Spleen (tissue), 7 donors: ENCODE measurements at regions not wholly inside any gene's neighbourhood (a gene's known extent, or its start where the extent isn't known, plus 50 kb on each side); places are given as distances from the start of the nearest gene placed in this dataset.

ENCODE experiments used
- CTCF ChIP-seq, 11 experiments: fragments of 200-600 bp in 7 of 11; fragments of 450-650 bp in 4 of 11; sonication (generic) in 4 of 11; IDR thresholded peaks in 8 of 11; conservative IDR thresholded peaks in 3 of 11; 1 replicate in 7 of 11; 2 replicates in 4 of 11; pipeline versions ENCODE4 v1.4.0 to v1.8.0; 2016 to 2021; ENCODE audit warnings: antibody characterized with exemption in 11 of 11, inconsistent platforms in 4 of 11, mild to moderate bottlenecking in 1 of 11
- POLR2A ChIP-seq, 3 donors: fragments of 450-650 bp; IDR thresholded peaks; one replicate each; pipeline ENCODE4 v1.5.1; 2017; ENCODE audit warnings: antibody characterized with exemption in 3 of 3, mild to moderate bottlenecking in 1 of 3
- POLR2AphosphoS5 ChIP-seq, 3 donors: sonication (generic); formaldehyde crosslinking; IDR thresholded peaks; one replicate each; pipeline ENCODE4 v1.5.1; 2017; ENCODE audit warnings: antibody characterized with exemption in 3 of 3
- donor health status: DM: no; HTN: no; CAD: no; lungs with moderate emphysema.
- donor health status: DM: no; HTN: no; CAD: no.
- donor health status: DM: no; HTN: no; CAD: no.

GRCh38 chr7:36796850-36797536, 72.7 kb upstream of the AOAH start:
- no peak for TF ChIP-seq POLR2A (IDR thresholded peaks at IDR 0.05)
- no peak for TF ChIP-seq CTCF (IDR thresholded peaks at IDR 0.05 in 8 of 11, conservative IDR thresholded peaks at IDR 0.05 in 3 of 11)
- no peak for TF ChIP-seq POLR2AphosphoS5 (IDR thresholded peaks at IDR 0.05)
